ENCODE measurements at regions not wholly inside any gene's neighbourhood (a gene's known extent, or its start where the extent isn't known, plus 50 kb on each side); places are given as distances from the start of the nearest gene placed in this dataset.

GRCh38 chr5:56681346-56681745 is 134.0 kb upstream of the MAP3K1 start:
- no peak for DNase-seq (ENCODE audit: low spot score)
- in situ Hi-C loops (cut with MboI; ENCODE audit: low sequenced_read_pairs, unreplicated experiment) = no loop called here
- TF ChIP-seq CTCF (IDR thresholded peaks at IDR 0.05; ENCODE audit: borderline replicate concordance, control extremely low read depth, extremely low read depth, insufficient read depth, missing control alignments) = no peak

GRCh38 chr5:56680731-56681130 is 134.6 kb upstream of the MAP3K1 start:
- no peak for DNase-seq (ENCODE audit: low spot score)
- in situ Hi-C loops (cut with MboI; ENCODE audit: low sequenced_read_pairs, unreplicated experiment) = no loop called here
- no peak for TF ChIP-seq CTCF (IDR thresholded peaks at IDR 0.05; ENCODE audit: borderline replicate concordance, control extremely low read depth, extremely low read depth, insufficient read depth, missing control alignments)

- no peak for TF ChIP-seq CTCF (IDR thresholded peaks at IDR 0.05; ENCODE audit: borderline replicate concordance, control extremely low read depth, extremely low read depth, insufficient read depth, missing control alignments)
- no peak for DNase-seq (ENCODE audit: low spot score)
- in situ Hi-C loops (cut with MboI; ENCODE audit: low sequenced_read_pairs, unreplicated experiment) = no loop called here
Observed at GRCh38 chr5:56677690-56678305, 137.6 kb upstream of the MAP3K1 start.

- in situ Hi-C loops (cut with MboI; ENCODE audit: low sequenced_read_pairs, unreplicated experiment) = no loop called here
- no peak for DNase-seq (ENCODE audit: low spot score)
- TF ChIP-seq CTCF (IDR thresholded peaks at IDR 0.05; ENCODE audit: borderline replicate concordance, control extremely low read depth, extremely low read depth, insufficient read depth, missing control alignments) = no peak
Observed at GRCh38 chr5:56676091-56676768, 139.1 kb upstream of the MAP3K1 start.

GRCh38 chr5:56674441-56674840 is 140.9 kb upstream of the MAP3K1 start:
- TF ChIP-seq CTCF (IDR thresholded peaks at IDR 0.05; ENCODE audit: borderline replicate concordance, control extremely low read depth, extremely low read depth, insufficient read depth, missing control alignments) = no peak
- in situ Hi-C loops (cut with MboI; ENCODE audit: low sequenced_read_pairs, unreplicated experiment) = no loop called here

GRCh38 chr5:56673171-56673570 is 142.2 kb upstream of the MAP3K1 start:
- no peak for TF ChIP-seq CTCF (IDR thresholded peaks at IDR 0.05; ENCODE audit: borderline replicate concordance, control extremely low read depth, extremely low read depth, insufficient read depth, missing control alignments)
- in situ Hi-C loops (cut with MboI; ENCODE audit: low sequenced_read_pairs, unreplicated experiment) = no loop called here
- DNase-seq (ENCODE audit: low spot score) = no peak

More at GRCh38 chr5:56674441-56674840, 140.9 kb upstream of the MAP3K1 start:
- DNase-seq (ENCODE audit: low spot score) = no peak

All from GM13976 (cell line).